ENCODE measurements at regions not wholly inside any gene's neighbourhood (a gene's known extent, or its start where the extent isn't known, plus 50 kb on each side); places are given as distances from the start of the nearest gene placed in this dataset.
"Not testable (repeated sequence)": the region's sequence is repeated elsewhere in the genome, so short reads cannot be mapped to it uniquely, and the experiment has no call there.

DNA sequence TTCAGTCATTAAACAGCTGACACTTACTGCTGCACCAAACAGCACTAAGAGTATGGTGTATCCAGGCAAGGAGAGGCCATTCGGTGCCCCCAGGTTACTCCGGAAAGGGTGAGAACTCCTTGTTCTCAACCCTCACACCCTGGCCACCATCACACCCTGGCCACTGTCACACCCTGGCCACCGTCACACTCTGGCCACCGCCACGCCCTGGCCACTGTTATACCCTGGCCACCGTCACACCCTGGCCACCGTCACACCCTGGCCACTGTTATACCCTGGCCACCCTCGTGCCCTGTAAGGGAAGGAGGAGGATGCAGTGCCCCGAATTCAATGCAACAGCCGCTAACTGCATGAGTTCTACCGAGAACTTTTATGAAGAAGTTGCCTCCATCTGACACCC, 644.4 kb downstream of the TBC1D22A start:
- DNase-seq (ENCODE audit: low read depth), result no peak

DNA sequence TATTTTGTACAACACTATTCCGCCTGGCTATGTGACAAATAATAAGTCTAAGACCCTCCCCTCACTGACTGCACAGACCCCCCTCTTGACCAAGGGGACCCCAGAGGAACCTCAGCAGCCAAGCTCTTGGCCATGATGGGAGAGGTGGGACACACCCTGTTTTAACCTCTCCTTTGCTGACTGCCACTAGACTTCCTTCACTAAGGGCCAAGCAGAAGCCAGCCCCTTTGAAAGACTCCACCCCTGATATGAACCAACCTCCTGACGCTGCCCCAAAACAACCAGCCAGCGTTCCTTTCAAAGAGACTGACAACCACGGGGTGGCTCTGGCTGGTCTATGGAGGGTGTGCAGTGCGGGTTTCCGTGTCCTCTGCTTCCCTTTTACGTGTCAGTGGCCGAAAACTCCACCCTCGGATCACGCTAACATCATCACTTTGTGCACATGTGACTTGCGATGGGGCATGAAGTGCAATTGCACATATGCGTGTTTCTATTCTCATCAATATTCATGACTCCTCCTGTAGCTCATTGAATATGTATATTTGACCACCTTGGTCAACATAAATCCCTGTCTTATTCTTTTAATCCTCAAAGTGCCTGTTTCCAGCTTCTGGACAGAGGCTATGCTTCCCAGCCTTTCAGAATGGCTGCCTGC, 643.9 kb downstream of the TBC1D22A start:
- no peak for DNase-seq (ENCODE audit: low read depth)

DNA sequence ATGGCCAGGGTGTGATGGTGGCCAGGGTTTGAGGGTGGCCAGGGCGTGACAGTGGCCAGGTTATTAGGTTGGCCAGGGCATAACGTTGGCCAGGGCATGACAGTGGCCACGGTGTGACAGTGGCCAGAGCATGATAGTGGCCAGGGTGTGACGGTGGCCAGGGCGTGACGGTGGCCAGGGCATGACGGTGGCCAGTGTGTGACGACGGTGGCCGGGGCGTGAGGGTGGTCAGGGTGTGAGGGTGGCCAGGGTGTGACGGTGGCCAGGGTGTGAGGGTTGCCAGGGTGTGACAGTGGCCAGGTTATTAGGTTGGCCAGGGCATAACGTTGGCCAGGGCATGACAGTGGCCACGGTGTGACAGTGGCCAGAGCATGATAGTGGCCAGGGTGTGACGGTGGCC, 642.8 kb downstream of the TBC1D22A start:
- not testable (repeated sequence) for DNase-seq (ENCODE audit: low read depth)

DNA sequence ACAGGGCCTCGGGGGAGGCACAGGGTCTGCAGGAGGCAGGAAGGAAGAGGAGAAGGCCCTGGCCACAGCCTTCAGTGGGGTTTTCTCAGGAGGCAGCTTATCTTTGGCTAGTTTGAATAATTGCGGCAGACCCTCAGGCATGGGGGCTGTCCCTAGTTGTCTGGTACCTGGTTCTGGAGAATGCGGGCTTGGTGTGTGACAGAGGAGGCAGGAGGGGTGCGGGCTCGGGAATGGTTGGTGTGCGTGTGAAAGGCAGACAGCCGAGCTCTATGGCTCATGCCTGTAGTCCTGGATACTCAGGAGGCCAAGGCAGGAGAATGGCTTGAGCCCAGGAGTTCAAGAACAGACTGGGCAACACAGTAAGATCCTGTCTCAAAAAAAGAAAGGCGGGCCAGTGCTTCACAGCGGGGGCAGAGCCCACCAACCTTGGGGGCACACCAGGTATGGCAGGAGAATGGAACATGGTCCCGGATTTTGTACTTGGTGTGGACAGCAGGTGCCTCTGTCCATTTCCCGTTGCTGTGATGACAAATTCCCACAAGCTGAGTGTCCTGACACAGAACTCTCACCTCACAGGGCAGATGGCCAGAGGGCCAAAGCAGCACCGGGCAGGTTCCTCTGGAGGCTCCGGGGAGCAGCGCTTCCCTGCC, 640.6 kb downstream of the TBC1D22A start:
- no peak for DNase-seq (ENCODE audit: low read depth)

DNA sequence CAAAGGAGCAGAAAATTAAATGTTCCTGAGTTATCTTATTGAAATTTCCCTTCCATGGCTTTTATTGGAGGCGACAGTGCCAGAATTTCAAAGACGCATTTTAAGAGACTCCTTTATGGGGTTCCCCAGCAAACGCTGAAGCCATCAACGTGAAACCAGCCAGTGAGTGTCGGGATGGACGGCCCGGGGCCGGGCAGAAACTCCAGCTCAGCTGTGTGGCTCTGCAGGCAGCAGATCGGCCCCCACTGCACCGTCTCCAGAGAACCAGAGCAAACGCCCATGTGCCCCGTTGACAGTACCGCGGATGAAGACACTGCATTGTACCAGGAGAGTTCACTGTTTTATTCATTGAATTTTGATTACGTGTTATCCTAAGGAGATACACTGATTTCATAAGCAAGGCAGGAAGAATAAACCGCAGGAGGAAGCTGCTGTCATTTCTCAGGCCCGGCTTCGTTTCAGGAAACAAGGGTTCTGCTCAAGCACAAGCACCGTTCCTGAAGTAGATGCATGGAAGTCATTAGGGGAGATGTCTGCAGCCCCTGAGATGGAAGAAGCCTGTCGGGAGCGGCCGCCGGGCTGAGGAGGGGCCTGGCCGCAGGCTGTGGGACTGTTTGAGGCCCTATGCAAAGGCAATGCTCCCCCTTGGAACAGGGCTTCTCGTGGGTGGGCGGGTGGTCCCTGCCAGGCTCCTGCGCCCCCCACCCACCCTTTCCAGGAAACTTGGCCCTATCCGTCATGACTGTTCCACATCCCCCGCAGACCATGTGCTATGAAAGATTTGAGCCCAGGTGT, 639.7 kb downstream of the TBC1D22A start:
- no peak for DNase-seq (ENCODE audit: low read depth)

DNA sequence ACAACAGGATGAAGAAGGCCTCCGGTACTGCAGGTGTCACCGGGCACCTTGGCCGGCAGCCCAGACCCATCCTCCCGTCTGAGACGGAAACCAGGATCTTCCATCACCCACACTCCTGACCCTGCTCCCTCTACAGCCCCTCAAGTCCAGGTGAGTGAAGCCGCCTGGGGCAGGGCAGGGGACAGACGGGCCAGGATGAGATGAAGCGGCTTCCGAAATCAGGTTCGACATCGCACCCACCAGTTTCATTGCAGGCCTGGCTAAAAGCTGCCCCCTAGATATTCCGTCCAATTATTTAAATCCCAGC, 639.1 kb downstream of the TBC1D22A start:
- DNase-seq (ENCODE audit: low read depth), result no peak

DNA sequence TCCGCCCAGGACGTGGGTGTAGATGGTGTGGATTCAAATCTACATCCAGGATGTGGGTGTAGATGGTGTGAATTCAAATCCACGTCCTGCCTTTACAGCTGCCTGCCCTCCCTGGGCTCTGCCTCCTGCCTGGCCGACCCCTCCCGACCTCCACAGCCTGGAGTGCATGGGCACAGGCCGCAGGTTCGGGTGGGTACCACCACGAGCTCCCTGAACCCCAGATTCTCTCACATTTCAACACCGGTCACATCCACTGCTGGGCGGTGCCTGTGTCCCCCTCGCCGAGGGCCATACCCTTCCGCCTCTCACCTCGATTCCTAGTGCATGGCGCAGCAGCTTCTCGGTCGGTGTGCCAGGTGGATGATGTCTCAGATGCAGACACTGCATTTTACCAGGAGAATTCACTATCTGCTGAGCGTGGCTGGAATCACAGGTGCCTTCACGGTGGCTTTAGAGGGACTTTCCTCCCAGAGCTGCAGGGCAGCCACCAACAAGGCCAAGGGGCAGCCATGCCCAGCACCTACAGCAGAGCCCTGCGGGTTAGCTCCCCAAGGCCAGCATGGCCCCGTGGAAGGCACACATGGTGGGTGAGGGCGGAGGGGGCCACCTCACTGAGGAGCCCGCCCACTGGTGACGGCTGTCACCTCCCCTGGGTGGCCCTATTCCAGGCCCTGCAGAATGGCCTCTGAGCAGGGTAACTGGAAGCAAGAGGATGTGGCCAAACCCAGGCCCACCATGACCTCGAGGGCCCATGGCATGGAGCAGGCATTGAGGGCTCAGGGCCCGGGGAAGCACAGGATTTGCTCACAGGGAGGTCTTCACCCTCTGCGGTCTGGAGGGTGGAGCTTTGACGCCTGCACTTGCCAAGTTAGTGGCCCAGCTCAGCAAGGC, 638.5 kb downstream of the TBC1D22A start:
- no peak for DNase-seq (ENCODE audit: low read depth)

DNA sequence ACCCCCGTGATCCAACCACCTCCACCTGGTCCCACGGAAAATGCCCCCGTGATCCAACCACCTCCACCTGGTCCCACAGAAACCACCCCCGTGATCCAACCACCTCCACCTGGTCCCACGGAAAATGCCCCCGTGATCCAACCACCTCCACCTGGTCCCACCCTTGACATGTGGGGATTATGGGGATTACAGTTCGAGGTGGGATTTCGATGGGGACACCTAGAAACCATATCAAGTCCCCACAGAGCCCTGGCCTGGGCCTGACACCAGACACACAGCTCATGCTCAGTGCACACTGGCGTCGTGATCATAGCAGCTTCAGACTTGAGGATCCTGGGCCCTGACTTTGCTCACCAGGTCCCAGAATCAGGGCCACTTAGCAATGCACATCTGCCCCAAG, 637.7 kb downstream of the TBC1D22A start:
- DNase-seq (ENCODE audit: low read depth), result not testable (repeated sequence)

DNA sequence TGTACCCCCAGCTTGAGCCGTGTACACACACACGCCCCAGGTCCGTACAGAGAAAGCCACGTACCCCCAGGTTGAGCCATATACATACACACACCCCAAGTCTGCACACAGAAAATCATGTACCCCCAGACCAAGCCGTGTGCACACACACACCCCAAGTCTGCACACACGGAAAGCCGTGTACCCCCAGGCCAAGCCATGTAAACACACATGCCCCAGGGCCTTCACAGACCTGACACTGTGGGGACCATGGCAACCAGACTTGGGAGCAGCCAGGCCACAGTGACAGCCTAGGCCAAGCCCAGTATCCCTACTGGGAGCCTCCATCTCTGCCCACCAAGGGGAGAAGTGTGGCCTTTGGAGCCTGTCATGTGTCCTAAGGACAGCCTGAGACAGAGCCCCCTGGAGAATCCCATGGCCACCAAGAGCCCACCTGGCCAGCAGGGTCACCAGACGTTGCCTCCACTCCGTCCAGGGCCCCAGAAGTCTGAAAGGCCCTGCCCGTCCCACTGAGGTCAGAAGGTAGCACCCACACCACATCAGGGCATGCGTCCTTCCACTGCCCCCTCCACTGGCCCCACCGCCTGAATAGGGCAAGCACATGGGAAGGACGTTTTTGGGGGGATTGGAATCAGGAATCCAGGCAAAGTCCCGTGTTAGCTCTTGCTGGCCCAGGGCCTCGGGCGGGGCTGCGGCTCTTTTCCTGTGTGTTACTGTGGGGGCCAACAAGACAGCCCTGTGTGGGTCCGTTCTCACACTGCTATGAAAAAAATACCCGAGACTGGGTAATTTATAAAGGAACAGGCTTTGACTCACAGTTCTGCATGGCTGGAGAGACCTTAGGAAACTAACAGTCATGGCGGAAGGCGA, 636.7 kb downstream of the TBC1D22A start:
- no peak for DNase-seq (ENCODE audit: low read depth)

DNA sequence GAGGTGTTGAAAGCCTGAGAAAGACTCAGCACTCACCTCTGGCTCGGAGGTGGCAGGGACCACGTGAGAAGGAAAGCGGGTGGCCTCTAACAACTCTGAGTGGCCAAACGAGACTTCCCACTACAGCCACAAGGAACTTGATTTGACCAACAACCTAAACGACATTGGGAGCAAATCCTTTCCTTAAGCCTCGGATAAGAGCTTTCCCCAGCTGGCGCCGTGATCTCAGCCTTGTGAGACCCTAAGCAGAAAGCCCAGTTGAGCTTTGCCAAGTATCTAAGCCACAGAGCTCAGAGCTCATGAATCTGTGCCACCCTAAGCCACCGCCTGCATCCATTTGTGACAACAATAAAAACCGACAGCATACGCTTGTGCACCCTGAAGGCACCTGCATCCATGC, 636.0 kb downstream of the TBC1D22A start:
- DNase-seq (ENCODE audit: low read depth), result no peak

DNA sequence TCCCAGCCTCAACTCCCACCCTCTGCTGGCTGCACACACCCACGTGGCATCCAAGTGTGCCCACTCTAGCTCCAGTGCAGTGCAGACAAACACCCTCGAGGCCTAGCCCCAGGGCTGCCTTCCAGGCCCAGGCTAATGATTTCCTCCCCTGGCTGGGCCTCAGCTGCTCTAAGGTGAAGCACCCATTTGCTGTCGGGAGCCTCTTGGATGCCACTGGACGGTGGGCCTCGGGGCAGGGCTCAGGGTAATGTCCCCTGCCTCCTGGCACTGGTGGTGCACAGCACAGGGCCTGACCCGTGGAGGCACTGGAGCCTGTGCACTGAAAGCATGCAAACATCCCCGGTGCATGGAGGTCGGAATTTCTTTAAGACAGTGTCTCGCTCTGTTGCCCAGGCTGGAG, 635.2 kb downstream of the TBC1D22A start:
- DNase-seq (ENCODE audit: low read depth), result no peak

DNA sequence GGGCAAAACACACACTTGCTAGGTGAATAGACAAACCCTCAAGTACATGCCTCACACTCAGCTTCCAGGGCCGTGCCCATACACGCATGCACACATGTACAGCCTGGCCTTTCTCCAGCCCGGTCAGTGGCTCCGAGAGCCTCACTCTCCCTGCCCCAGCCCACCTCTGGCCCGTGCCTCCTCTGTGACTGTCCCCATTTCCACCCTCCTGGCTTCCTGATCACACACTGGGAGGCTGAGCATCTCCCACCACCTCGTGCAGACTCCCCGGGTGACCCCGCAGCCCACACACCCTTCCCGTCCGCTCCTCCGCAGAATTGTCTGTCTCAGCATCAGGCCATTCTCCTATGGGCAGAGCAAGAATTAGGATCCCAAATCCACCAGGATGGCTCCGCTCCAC, 634.1 kb downstream of the TBC1D22A start:
- no peak for DNase-seq (ENCODE audit: low read depth)

DNA sequence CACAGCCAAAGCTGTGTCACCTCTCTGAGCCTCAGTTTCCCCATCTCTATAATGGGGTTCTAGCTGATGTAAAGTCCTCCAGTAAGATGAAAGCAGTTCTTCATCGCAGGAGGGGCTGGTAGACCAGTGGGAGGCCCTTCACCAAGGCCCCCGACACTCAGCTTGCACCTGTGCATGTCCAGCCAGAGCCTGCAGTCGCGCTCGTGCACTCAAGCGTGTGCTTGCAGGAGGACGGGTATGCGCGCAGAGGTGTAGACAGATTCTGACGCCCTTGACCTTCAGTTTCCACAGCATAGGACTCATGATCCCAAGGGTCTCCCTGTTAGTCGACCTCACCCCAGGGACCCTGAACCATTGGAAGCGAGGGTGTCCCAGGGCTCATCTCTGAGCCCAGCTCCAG, 633.7 kb downstream of the TBC1D22A start:
- no peak for DNase-seq (ENCODE audit: low read depth)

DNA sequence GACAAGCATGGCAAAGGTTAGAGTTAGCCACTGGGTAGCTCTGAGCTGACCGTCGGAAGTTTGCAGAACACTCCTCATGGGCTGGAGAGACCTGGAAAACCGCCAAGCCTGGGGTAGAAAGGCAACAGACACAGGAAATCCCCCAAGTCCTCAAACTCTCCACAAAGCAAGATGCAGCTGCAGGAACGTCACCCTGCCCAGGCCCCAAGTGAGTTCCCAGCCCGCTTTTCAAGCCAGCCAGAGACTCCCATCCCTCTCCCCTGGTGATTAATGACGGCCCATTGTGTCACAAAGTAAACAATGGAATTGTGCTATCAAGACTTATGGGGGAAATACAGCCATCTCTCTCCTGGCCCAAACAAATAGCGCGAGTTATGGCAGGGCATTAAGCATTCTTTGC, 633.0 kb downstream of the TBC1D22A start:
- DNase-seq (ENCODE audit: low read depth), result no peak

DNA sequence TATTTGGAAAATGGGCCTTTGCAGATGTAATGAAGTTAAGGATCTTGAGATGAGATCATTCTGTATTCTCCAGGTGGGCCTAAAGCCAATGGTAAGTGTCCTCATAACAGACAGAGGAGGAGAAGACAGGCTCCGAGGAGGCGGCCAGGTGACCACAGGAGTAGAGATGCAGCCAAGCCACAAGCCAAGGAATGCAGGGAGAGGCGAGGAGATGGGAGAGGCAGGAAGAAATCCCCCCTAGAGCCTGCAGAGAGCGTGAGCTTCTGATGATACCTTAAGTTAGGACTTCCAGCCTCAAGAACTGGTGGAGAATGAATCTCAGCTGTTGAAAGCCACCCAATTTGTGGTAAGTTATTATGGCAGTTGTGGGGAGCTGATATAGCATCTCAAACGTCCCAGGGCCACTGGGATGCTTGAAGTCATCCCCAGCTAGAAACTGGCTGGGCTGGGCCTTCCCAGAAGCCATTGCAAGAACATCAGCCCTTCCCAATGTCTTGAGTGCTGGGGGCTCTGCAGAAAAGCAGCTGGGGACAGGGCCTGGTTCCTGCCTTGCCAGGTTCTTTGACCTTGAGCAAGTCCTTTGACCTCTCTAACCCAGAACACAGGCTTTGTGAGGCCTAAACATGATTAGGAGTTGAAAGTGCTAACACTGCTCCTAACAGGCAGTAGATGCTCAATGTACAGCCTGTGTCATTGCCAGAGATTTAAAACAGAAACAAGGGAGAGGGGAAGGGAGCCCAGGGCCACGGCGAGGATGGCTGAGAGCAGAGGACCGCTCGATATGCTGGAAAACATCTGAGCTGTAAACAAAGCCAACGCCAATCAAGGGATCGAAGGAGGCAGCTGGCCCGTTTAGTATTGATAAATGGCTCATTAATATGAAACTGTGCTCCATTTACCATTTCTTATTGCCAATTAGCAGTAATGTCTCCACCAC, 632.3 kb downstream of the TBC1D22A start:
- no peak for DNase-seq (ENCODE audit: low read depth)

DNA sequence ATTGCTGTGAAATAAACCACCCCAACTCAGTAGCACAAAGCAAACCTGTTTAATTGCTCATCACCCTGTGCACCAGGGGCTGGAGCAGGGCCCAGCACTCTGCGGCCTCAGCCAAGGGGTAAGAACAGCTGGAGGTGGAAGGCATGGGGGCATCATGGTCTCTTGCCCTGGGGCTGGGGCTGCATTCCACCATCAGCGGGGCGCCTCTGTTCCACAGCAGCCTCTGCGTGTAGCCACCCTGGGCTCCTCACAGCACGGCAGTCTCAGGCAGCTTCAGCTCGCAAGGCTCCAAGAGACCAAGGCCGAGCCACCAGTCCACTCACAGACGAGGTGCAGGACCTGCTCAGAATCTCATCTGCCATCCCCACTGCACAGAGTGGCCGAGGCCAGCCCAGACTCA, 630.7 kb downstream of the TBC1D22A start:
- DNase-seq (ENCODE audit: low read depth), result no peak

DNA sequence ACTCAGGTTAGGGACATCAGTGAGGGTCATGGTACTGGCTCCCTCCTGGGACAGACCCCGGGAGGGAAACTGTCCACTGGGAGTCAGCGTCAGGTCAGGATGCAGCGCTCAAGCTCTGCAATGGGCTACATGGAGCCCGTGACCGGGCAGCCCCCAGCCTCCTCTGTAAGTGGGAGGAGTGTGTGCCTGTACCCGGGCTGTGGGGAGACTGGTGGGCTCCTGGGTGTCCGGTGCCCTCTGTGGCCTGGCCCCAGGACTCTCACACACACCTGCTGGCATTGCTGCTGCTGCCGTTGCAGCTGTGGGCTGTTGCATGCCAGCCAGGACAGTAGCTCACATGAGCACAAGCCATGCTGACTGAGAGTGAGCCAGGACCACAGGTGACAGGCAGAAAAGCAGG, 630.3 kb downstream of the TBC1D22A start:
- DNase-seq (ENCODE audit: low read depth), result no peak

DNA sequence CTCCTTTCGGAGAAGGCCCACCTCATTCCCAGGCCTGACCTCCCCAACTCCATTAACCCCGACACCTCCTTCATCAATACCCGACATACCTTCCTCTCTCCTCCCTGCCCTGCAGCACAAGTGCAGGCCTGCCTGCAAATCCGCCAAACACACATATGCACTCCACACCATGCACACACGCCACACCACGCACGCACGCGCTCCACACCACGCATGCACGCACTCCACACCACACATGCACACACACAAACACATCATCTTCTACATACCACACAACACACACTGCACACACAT, 629.6 kb downstream of the TBC1D22A start:
- DNase-seq (ENCODE audit: low read depth), result no peak

DNA sequence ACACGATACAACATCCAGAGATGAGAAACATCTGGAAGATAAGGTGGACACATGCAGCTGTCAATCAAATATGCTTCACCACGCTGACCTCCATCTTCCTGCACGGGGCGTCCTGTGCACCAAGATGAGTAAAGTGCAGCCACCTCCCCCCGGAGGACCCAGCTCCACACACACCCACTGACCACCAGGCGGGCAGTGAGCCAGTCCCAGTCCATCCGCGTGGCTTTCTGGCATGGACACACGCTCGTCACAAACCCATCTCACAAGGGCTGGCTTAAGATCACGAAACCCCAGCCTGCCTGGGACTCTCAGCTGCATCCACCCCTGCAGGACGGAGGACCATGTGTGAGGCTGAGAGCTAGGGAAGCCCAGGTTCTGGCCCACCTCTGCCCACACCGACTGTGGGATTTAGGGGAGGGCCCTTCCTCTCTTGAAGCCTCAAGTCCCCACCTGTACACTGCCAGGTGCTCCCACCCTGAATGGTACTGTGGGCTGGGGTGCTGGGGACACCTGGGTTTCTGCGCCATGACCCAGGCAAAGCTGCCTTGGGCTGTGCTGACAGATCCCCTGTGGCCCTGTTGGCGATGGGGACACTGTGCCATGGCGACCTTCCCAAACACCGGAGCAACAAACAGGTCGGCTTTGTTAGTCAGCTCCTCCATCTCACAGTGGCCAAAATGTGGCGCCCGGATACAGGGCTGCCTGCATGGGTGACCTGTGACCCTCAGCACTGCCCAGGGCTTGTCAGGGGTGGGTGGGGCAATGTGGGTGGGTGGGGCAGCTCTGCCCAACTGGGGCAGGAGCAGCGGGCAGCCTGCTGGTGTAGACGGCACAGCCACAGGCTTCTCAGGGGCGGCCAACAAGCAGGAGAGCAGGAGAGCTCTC, 629.0 kb downstream of the TBC1D22A start:
- DNase-seq (ENCODE audit: low read depth), result no peak
